Neural crest cell (in vitro differentiated cells): ENCODE measurements at regions not wholly inside any gene's neighbourhood (a gene's known extent, or its start where the extent isn't known, plus 50 kb on each side); places are given as distances from the start of the nearest gene placed in this dataset.

Source experiments
- DNase-seq: peaks from one replicate; pipeline ENCODE4 v3.0.0; 2021; ENCODE audit warnings: low read depth, mixed read lengths, low spot score
- H3K27ac Mint-ChIP-seq: one replicate; pipeline ENCODE4 v1.8.0; 2021; ENCODE audit warnings: mild to moderate bottlenecking, mixed read lengths; ENCODE audit not compliant: unreplicated experiment
- H3K27me3 Mint-ChIP-seq: 2 replicates; pipeline ENCODE4 v1.8.0; 2021; ENCODE audit warnings: low read depth, mild to moderate bottlenecking, mixed read lengths
- H3K36me3 Mint-ChIP-seq: 2 replicates; pipeline ENCODE4 v1.8.0; 2021; ENCODE audit warnings: low read depth, mild to moderate bottlenecking, mixed read lengths
- H3K4me1 Mint-ChIP-seq: 2 replicates; pipeline ENCODE4 v1.8.0; 2021; ENCODE audit warnings: mixed read lengths
- H3K4me3 Mint-ChIP-seq: one replicate; pipeline ENCODE4 v1.8.0; 2021; ENCODE audit warnings: mild to moderate bottlenecking, mixed read lengths
- H3K9me3 Mint-ChIP-seq: 2 replicates; pipeline ENCODE4 v1.8.0; 2021; ENCODE audit warnings: mixed read lengths
- TF ChIP-seq, protein P1 (sequence below): fragments of 200-600 bp; sonication (generic); conservative IDR thresholded peaks from 2 replicates; pipeline ENCODE4 v1.5.0; 2021; ENCODE audit warnings: antibody characterized with exemption, mild to moderate bottlenecking

DNA sequence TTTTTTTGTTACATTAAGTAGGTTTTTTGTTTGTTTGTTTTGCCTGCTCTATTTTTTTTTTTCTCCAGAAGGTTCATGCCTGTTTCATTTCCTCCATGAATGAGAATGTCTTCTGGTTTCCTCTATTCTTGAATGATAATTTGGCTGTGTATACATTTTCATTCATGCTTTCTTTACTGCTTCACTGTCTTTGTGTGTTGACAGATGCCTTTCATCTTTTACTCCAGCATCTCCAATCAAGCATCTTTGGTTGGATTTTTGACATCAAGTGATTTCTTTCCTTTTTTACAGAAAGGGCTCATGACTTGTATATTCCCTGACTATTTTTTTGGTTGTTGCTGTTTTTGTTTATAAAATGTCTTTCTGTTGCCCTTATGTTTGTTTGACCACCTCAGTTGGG, 156.5 kb downstream of the MDFIC start:
- no peak for DNase-seq
- no peaks in the 10 kb centered on the region for H3K36me3 Mint-ChIP-seq
- no peak overlapping the region for H3K4me3 Mint-ChIP-seq
- TF ChIP-seq, protein P1, sequence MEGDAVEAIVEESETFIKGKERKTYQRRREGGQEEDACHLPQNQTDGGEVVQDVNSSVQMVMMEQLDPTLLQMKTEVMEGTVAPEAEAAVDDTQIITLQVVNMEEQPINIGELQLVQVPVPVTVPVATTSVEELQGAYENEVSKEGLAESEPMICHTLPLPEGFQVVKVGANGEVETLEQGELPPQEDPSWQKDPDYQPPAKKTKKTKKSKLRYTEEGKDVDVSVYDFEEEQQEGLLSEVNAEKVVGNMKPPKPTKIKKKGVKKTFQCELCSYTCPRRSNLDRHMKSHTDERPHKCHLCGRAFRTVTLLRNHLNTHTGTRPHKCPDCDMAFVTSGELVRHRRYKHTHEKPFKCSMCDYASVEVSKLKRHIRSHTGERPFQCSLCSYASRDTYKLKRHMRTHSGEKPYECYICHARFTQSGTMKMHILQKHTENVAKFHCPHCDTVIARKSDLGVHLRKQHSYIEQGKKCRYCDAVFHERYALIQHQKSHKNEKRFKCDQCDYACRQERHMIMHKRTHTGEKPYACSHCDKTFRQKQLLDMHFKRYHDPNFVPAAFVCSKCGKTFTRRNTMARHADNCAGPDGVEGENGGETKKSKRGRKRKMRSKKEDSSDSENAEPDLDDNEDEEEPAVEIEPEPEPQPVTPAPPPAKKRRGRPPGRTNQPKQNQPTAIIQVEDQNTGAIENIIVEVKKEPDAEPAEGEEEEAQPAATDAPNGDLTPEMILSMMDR, result no peak
- H3K27me3 Mint-ChIP-seq, result no peaks in the 10 kb centered on the region
- H3K9me3 Mint-ChIP-seq, result peaks cover 5% of the 10 kb centered on the region
- peak overlapping the region; percentile 35 for H3K27ac Mint-ChIP-seq
- peaks cover 10% of the 10 kb centered on the region for H3K4me1 Mint-ChIP-seq

DNA sequence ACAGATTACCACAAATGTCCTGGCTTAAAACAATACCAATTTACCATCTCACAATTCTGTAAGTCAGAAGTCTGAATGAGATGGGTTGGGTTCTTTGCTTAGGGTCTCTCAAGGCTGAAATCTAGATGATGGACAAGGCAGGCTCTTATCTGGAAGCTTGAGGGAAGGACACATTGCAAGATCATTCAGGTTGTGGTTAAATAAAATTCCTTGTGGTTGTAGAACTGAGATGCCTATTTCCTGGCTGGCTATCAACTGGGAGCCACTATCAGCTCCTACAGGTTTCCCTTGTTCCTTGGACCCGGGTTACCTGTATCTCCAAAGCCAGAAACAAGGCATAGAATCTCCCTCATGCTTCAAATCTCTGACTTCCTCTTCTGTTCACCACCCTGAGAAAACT, 148.4 kb downstream of the MDFIC start:
- H3K27ac Mint-ChIP-seq, result no peak overlapping the region
- H3K4me1 Mint-ChIP-seq, result peaks cover 10% of the 10 kb centered on the region
- DNase-seq, result no peak
- H3K27me3 Mint-ChIP-seq, result no peaks in the 10 kb centered on the region
- TF ChIP-seq, protein P1, result no peak
- no peak overlapping the region for H3K4me3 Mint-ChIP-seq
- H3K36me3 Mint-ChIP-seq, result no peaks in the 10 kb centered on the region
- H3K9me3 Mint-ChIP-seq, result peaks cover 4% of the 10 kb centered on the region
